ENCODE measurements at regions not wholly inside any gene's neighbourhood (a gene's known extent, or its start where the extent isn't known, plus 50 kb on each side); places are given as distances from the start of the nearest gene placed in this dataset.

DNA sequence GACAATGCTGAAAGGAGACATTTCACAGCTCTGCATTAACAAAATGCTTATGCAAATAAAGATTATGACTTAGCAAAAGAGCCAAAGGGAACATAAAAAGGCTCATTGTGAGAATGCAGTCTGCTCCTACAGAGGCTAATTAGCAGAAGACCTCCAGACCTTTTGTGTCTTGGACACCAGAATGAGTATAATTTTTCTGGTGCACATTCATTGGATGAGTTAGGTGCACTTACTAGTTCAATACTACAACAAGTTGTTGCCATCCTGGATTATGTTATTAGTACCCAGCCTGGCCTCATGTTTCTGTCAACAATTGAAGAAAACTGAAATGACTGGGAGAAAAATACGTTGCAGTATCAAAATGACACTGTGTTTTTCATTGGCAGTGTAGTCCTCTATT lies 613.2 kb upstream of the CHORDC1 start:
- in situ Hi-C loops (cut with MboI; ENCODE audit: low pct_unique_long_range_greater_than_20kb, low sequenced_read_pairs), result no loop called here
- no peak for DNase-seq

DNA sequence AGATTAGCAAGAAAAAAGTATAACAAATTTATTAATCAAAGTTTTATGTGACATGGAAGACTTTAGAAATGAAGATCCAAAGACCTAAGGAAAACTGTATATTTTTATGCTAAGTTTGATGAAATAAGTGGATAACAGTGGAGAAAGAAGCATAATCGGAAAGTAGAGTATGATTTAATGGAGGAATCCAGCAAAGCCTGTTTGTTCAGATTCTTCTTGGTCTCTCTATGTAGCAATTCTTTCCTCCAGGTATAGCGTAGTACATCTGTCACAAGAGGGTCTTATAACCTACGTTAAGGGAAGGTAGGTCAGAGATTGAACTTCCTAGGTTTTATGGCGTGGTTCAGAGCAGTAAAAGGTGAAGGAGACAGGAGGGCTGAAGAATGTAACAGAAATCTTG lies 600.6 kb upstream of the CHORDC1 start:
- in situ Hi-C loops (cut with MboI; ENCODE audit: low pct_unique_long_range_greater_than_20kb, low sequenced_read_pairs), result no loop called here

DNA sequence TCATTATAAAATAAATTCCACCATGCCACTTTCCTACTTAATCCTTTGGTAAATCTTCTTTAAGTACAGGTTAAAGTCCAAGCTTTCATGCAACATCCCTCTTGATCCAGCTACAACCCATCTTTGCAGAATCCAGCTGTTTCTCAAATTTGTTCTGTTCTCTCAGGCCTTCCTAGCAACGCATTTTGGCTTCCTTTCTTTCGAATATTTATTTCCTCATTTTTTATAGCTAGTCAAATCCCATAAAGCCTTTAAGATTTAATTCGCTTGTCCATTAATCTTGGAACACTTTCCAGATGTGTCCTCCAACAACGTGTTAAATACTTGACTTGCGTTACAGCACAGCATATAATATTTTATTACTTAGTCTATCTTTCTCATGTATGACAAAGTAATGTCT lies 600.1 kb upstream of the CHORDC1 start:
- DNase-seq, result no peak
- in situ Hi-C loops (cut with MboI; ENCODE audit: low pct_unique_long_range_greater_than_20kb, low sequenced_read_pairs), result no loop called here

More for the DNA sequence above, 600.6 kb upstream of the CHORDC1 start:
- no peak for DNase-seq

DNA sequence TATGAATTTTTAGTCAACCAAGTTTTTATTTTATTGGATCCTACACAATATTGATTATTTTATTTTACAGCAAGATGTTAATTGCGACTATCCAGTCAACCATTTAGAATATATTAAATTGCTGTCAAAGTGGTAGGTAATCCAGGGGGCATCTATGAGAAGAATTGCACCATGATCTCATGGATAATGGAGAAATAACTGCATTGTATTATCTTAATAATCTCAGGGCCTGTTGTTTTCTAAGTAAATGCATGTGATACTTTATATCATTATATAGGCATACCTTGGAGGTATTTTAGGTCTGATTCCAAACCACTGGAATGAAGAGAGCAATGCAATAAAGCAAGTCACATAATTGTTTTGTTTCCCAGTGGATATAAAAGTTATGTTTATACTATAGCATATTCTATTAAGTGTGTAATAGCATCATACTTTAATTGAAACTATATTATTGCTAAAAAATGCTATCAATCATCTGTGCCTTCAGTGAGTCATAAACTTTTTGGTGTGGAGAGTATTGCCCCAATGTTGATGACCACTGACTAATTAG lies 595.4 kb upstream of the CHORDC1 start:
- in situ Hi-C loops (cut with MboI; ENCODE audit: low pct_unique_long_range_greater_than_20kb, low sequenced_read_pairs), result no loop called here
- DNase-seq, result no peak

DNA sequence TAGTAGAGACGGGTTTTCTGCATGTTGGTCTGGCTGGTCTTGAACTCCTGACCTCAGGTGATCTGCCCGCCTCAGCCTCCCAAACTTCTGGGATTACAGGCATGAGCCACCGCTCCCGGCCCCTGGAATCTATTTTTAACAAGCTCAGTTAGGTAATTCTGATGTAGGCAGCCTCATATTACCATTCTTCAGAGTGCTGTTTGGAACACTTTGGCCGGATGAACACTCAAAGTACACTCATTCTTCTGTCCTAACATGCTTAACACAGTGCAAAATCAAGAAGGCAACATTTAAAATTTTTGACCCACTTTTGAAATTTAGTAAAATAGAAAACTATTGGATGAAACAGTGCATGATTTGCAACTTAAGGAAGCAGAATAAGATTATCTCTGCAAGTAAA lies 586.7 kb upstream of the CHORDC1 start:
- in situ Hi-C loops (cut with MboI; ENCODE audit: low pct_unique_long_range_greater_than_20kb, low sequenced_read_pairs), result no loop called here
- no peak for DNase-seq

DNA sequence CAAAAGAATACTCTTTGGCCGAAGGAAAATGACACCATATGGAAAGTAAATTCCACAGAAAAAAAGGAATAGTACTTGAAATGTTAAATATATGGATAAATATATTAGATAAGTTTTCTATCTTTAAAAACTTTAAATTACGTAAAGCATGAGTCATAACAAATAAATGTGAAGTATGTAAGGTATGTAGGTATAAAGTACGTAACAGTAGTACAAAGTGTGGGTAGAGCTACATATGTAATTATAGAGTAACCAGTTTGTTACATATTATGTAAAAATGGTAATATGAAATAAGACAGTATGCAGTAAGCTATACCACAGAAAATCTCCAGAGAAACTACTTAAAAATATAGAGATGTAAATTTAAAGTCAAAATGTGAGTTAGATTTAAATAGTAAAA lies 582.3 kb upstream of the CHORDC1 start:
- in situ Hi-C loops (cut with MboI; ENCODE audit: low pct_unique_long_range_greater_than_20kb, low sequenced_read_pairs), result no loop called here
- no peak for DNase-seq

DNA sequence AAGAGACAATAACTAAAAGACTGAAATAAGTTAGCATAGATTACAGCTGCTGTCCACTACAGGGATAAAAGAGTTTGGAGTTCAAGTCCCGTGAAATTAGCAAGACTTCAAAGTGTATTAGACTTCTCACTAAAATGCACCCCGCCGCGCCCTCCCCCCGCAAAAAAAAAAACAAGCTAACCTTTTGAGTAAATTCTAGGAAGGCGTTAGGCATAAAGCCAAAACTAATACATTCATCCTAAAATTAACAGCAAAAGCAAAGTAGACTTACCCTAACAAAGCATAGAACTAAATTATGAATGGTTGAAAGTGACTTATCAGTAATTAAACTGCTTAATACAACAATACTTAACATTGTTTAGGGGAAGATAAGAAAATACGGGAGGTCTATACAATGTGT lies 581.0 kb upstream of the CHORDC1 start:
- no peak for DNase-seq
- in situ Hi-C loops (cut with MboI; ENCODE audit: low pct_unique_long_range_greater_than_20kb, low sequenced_read_pairs), result no loop called here

DNA sequence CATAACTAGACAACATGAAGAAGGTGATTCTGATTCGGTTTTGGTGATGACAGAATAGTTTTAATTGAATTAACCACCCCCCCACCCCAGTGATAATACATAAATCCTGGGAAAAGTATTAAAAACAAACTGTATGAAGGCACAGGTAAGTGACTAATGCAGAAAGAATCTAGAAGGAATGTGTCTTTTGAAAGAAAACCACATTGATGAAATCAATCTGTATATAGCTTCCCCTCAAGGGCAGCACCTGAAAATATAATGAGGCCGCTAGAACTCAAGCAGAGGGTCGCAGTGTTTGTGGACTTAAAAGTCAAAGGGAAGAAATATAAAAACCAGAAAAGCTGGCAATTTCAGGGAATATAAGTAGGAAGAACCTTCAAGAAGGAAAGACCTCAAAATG lies 580.5 kb upstream of the CHORDC1 start:
- in situ Hi-C loops (cut with MboI; ENCODE audit: low pct_unique_long_range_greater_than_20kb, low sequenced_read_pairs), result no loop called here
- DNase-seq, result no peak

DNA sequence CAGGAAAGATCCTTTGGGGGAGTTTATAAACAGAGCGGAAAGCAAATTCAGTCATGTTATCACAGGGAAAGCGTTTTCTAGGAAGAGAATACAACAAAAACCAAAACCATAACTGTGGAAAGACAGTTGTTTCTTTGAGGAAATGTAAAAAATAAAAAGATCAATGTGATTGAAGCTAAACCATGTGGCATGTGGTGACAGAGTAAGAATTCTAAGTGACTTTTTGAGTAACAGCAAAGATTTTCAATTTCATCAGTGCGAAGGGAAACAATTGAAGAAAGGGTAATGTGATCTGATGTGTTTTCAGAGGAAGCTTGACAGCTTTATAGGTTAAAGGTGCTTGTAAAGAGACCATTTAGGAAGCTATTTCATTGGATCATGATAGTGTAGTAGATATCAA lies 575.9 kb upstream of the CHORDC1 start:
- DNase-seq, result no peak
- in situ Hi-C loops (cut with MboI; ENCODE audit: low pct_unique_long_range_greater_than_20kb, low sequenced_read_pairs), result no loop called here

DNA sequence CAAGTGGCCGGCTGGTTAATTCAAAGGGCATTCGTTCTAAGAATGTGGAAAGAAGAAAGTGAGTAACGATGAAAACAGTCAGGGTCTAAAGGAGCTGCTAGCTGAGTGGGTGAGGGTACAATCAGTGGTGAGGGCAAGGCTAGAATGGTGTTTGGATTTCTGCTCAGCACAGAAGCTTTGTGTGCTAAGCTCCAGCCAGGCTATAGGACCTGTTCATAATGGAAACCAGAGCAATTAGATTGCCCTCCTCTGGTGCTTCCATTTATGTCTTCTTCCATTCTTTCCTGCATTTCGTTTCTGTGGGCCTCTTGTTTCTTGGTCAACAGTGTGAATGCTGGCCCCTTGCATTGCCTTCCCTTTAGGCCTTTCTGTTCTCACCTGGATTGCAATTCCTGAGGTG lies 572.9 kb upstream of the CHORDC1 start:
- DNase-seq, result no peak
- in situ Hi-C loops (cut with MboI; ENCODE audit: low pct_unique_long_range_greater_than_20kb, low sequenced_read_pairs), result no loop called here

DNA sequence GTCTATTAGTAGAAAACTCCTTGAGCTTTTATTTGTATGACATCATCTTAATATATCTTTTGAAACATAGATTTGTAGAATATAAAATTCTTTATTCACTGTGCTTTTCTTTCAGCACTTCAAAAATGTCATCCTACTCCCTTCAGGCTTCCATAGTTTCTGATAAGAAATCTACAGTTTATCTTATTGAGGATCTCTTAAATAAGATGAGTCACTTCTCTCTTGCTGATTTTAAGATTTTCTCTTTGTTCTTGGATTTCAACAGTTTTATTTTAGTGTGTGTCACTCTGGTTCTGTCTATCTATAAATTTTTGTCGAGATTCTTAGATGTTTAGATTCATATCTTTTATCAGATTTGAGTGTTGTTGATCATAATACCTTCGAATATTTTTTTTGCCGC lies 566.1 kb upstream of the CHORDC1 start:
- no peak for DNase-seq
- in situ Hi-C loops (cut with MboI; ENCODE audit: low pct_unique_long_range_greater_than_20kb, low sequenced_read_pairs), result no loop called here

DNA sequence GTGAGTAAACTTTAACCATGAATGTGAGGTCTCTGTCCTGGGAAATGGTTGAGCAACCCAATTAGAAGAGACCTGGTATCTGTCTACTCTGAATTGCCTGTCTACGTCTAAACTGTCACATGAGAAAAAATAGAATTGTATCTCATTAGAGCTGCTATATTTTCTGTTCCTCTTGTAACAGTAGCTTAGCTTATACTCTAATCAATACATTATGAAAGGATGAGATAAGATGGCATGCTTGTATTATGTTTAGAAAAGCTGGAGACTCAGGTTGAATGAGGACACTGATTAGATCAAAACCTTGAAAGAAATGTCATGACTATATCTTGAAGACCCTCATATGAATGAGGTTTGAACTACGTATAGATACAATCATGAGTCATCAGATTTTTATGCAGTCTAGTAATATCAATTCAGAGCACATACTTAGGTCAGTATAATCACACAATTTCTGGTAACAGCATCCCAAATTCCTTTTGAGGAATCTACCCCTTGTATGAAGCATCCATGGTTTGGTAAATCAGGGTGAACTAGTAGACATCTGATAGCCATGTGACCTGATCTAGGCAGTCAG lies 561.5 kb upstream of the CHORDC1 start:
- in situ Hi-C loops (cut with MboI; ENCODE audit: low pct_unique_long_range_greater_than_20kb, low sequenced_read_pairs), result no loop called here
- DNase-seq, result no peak

DNA sequence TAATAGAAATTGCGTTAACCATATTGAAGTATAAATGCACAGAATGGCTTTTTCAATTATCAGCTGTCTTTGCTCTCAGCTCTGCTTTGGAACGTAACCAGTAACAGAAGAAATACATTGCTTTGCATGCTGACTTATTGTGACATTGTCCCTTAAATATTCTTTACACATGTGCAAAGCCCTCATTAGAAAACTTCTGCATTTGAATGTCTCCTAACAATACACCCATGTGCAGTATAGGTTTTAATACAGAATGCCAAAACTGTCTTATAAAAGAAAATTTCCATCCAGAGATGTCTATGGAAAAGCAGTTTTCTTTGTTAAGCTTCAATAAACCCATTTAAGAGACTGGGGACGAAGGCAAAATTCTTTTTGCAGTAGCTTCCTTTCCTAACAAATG lies 560.3 kb upstream of the CHORDC1 start:
- in situ Hi-C loops (cut with MboI; ENCODE audit: low pct_unique_long_range_greater_than_20kb, low sequenced_read_pairs), result no loop called here

DNA sequence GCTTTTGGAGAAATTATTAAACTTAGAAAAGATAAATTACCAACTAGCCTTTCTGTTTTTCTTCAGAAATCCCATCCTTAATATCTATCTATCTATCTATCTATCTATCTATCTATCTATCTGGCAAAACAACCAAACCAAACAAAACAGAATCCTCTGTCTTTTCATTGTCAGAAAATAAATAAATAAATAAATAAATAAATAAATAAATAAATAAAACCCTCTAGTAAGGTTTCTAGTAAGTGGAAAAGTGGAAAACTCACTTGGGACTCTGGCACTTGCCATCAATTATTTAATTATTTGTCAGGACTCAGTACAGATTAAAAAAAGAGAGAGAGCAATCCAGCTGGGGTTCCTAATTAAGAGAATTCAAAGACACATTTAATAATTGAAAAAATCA lies 556.2 kb upstream of the CHORDC1 start:
- DNase-seq, result no peak
- in situ Hi-C loops (cut with MboI; ENCODE audit: low pct_unique_long_range_greater_than_20kb, low sequenced_read_pairs), result no loop called here

More for the DNA sequence above, 560.3 kb upstream of the CHORDC1 start:
- no peak for DNase-seq

DNA sequence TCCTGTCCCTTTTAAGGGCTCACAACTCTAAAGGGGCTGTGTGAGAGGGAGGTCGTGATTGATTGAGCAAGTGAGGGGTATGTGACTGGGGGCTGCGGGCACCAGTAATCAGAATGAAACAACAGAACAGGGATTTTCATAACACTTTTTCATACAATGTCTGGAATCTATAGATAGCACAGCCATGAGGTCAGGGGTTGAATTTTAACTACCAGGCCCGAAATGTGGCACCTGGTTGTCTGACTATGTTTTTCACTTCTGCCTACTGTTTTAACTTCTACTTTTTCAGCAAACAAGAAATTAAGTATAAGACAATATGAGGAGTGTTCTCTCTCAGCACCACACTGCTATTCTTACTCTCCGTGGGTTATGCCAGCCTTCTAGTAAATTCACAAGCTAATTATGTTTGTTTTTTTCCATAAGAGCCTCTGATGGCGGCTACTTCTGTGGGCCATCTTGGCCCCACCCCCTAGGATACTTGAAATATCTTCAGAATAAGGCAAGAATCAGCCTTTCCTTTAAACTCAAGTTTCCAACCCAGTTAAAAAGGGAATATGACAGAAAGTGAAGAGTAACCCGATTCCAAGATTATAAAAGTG lies 552.8 kb upstream of the CHORDC1 start:
- in situ Hi-C loops (cut with MboI; ENCODE audit: low pct_unique_long_range_greater_than_20kb, low sequenced_read_pairs), result no loop called here
- no peak for DNase-seq

DNA sequence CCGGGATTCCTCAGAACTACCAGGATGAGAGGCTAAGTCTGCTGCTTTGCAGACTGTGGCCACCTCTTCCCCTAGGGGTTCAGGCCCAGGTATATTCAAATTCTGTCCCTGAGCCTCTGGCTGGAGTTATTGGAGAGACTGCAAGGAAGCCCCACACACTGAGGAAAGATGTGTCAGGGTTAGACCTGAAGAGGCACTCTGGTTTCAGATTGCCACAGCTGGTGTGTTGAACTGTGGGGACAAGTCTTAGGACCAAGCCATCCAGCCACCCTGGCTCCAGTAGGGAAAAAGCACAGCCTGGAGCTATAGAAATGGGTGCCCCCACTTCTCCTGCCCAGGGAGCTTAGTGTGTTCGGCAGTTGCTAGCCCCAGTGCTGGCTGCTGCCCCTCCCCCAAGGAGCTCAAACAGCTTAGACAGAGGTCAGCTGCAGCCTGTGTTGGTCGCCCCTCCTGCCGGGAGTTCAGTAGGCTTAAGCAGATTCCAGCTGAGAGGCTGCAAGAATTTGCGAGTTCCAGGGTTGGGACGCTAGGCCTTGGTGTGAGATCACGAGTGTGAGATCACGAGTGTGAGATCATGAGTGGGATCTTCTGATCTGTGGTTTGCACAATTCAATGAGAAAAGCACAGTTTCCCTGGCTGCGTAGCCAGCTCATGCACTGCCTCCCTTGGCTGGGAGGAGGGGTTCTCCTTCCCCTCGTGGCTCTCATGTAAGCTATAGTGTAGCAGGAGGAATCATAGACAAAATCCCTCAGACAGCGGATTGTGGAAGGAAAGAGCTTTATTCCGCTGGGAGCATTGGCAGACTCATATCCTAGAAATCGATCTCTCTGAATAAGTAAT lies 552.1 kb upstream of the CHORDC1 start:
- in situ Hi-C loops (cut with MboI; ENCODE audit: low pct_unique_long_range_greater_than_20kb, low sequenced_read_pairs), result no loop called here
- no peak for DNase-seq

DNA sequence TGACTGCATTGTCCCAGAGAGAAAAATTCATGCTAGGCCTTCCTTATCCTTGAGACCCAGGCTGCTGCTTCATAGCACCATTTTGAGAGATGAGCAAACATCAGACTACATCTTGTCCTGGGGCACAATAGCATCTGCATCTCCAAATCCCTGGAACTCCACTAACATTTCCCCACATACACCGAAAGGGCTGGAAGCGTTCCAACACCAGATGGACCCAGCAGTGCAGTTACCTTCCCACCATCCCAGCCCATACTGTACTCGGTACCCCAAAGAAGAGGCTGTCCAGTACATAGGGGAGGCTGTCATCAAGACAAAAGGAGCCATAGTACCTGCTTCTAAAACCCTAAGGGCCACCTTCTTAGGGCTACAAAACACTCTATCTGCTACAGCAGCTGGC lies 547.2 kb upstream of the CHORDC1 start:
- in situ Hi-C loops (cut with MboI; ENCODE audit: low pct_unique_long_range_greater_than_20kb, low sequenced_read_pairs), result no loop called here
- no peak for DNase-seq

DNA sequence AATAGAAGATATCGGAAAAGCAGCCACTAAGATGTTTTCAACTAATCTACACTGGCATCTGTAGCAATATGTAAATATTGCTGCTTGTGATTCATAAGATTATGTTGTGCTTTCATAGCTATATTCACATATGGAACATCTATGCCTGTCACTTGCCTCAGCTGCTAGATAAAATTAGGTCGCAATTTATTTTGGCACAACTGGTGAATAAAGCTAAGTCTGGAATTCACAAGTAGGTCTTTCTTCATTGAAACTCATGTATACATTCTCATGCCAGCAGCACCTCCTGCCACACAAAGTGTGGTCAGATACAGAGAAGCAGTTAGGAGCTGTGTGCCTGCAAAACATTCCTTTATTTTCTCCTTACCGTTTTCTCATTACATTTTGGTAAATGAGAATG lies 543.3 kb upstream of the CHORDC1 start:
- in situ Hi-C loops (cut with MboI; ENCODE audit: low pct_unique_long_range_greater_than_20kb, low sequenced_read_pairs), result no loop called here
- DNase-seq, result no peak

DNA sequence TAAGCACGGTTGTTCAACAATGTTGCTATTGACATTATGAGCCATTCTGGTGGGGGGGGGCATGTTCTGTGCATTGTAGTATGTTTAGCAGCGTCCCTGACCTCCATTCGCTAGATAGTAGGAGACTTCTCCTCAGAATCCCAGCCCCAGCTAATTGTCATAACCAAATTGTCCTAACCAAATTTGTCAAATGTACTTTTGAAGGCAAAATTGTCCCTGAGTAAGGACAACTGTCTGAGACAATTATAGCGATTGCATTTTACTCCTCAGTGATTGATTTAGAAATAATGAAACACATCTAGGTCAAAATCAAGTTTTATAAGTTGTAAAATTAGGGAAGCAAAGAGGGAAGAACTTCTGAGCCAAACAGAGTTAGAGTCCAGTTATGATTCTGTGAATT lies 541.8 kb upstream of the CHORDC1 start:
- DNase-seq, result no peak
- in situ Hi-C loops (cut with MboI; ENCODE audit: low pct_unique_long_range_greater_than_20kb, low sequenced_read_pairs), result no loop called here

DNA sequence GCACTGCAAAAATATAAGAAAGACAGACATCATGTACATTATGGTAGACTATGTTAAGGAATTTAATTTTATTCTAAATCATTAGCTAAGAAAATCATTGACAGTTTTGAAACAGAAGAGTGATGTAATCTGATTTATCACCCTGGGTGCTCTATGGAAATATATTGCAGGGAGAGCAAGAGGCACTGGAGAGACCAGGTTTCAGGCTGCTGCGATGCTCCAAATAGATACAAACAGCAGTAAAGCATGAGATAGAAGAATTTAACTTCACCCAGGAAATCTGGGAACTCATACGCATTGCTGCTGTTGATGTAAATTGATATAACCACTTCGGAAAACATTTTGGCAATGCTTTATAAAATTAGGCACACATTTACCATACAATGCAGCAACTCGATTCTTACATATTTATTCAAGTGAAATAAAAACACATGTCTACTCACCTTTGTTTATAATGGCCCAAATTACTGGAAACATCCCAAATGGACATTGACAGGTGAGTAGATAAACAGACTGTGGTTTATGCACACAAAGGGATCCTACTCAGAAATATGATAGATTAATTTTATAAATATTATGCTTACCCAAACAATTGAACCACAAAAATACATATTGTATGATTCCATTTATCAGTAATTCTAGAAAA lies 535.1 kb upstream of the CHORDC1 start:
- DNase-seq, result no peak
- in situ Hi-C loops (cut with MboI; ENCODE audit: low pct_unique_long_range_greater_than_20kb, low sequenced_read_pairs), result no loop called here
